ENCODE measurements at regions not wholly inside any gene's neighbourhood (a gene's known extent, or its start where the extent isn't known, plus 50 kb on each side); places are given as distances from the start of the nearest gene placed in this dataset.

- TF ChIP-seq, protein P1, sequence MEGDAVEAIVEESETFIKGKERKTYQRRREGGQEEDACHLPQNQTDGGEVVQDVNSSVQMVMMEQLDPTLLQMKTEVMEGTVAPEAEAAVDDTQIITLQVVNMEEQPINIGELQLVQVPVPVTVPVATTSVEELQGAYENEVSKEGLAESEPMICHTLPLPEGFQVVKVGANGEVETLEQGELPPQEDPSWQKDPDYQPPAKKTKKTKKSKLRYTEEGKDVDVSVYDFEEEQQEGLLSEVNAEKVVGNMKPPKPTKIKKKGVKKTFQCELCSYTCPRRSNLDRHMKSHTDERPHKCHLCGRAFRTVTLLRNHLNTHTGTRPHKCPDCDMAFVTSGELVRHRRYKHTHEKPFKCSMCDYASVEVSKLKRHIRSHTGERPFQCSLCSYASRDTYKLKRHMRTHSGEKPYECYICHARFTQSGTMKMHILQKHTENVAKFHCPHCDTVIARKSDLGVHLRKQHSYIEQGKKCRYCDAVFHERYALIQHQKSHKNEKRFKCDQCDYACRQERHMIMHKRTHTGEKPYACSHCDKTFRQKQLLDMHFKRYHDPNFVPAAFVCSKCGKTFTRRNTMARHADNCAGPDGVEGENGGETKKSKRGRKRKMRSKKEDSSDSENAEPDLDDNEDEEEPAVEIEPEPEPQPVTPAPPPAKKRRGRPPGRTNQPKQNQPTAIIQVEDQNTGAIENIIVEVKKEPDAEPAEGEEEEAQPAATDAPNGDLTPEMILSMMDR (IDR thresholded peaks at IDR 0.05; ENCODE audit: insufficient read depth, low read depth, low read length): no peak
- no peak for TF ChIP-seq EZH2 (IDR thresholded peaks at IDR 0.05; ENCODE audit: insufficient read depth, low read length)
Measured at GRCh38 chr16:85548375-85548774, 64.7 kb upstream of the GSE1 start.
